Left colon (tissue), 2 donors: ENCODE measurements at regions not wholly inside any gene's neighbourhood (a gene's known extent, or its start where the extent isn't known, plus 50 kb on each side); places are given as distances from the start of the nearest gene placed in this dataset.

Experiments
- ATAC-seq: fragments of 200-7000 bp; cut with Tn5 transposase; one replicate; pipeline ENCODE4 v1.9.1; 2020; ENCODE audit warnings: mild to moderate bottlenecking, moderate library complexity
- DNase-seq, 2 donors: peaks; one replicate each; pipeline ENCODE4 v3.0.0-alpha.2; 2020
- intact Hi-C, 2 donors: fragments of 100-400 bp; cut with DNase I in 1 of 2; cut with micrococcal nuclease in 1 of 2; formaldehyde crosslinking; loops; one replicate each; pipeline versions ENCODE4 v1.11.2 to v1.14.0; 2022; cut with DNase I, micrococcal nuclease
- donor health status: DM: no; HTN: no; CAD: no.
- donor health status: DM: yes; HTN: yes; CAD: no.

- DNase-seq (no peak), ATAC-seq (no peak)
- intact Hi-C loops = no loop called here
Measured at GRCh38 chr9:28563291-28563934, 990.1 kb upstream of the C9orf72 start.

- intact Hi-C loops = no loop called here
- DNase-seq (no peak), ATAC-seq (no peak)
Measured at GRCh38 chr9:28583832-28584231, 1010.6 kb upstream of the C9orf72 start.

GRCh38 chr9:28584542-28584941 lies 1011.3 kb upstream of the C9orf72 start:
- ATAC-seq (no peak), DNase-seq (no peak)
- intact Hi-C loops = no loop called here

- ATAC-seq = no peak
- no peak for DNase-seq
- intact Hi-C loops = no loop called here
Measured at GRCh38 chr9:28587052-28587451, 1013.8 kb upstream of the C9orf72 start.

- ATAC-seq (no peak), DNase-seq (no peak)
- intact Hi-C loops = no loop called here
Measured at GRCh38 chr9:28598408-28598807, 1025.1 kb upstream of the C9orf72 start.

- ATAC-seq = no peak
- DNase-seq = no peak
- intact Hi-C loops = no loop called here
Measured at GRCh38 chr9:28600226-28600625, 1026.9 kb upstream of the C9orf72 start.

GRCh38 chr9:28607843-28608242 lies 1034.6 kb upstream of the C9orf72 start:
- ATAC-seq (no peak), DNase-seq (no peak)
- intact Hi-C loops = no loop called here

GRCh38 chr9:28610339-28610738 lies 1037.1 kb upstream of the C9orf72 start:
- DNase-seq (no peak), ATAC-seq (no peak)
- intact Hi-C loops = no loop called here

- no peak for DNase-seq
- no peak for ATAC-seq
Measured at GRCh38 chr9:28616310-28616709, 1043.0 kb upstream of the C9orf72 start.

GRCh38 chr9:28620011-28620410 lies 1046.7 kb upstream of the C9orf72 start:
- DNase-seq (no peak), ATAC-seq (no peak)
- intact Hi-C loops = no loop called here

More at GRCh38 chr9:28616310-28616709, 1043.0 kb upstream of the C9orf72 start:
- intact Hi-C loops = no loop called here

- intact Hi-C loops = no loop called here
- DNase-seq = no peak
- no peak for ATAC-seq
Measured at GRCh38 chr9:28620661-28621060, 1047.4 kb upstream of the C9orf72 start.

- intact Hi-C loops = no loop called here
- ATAC-seq (no peak), DNase-seq (no peak)
Measured at GRCh38 chr9:28624771-28625170, 1051.5 kb upstream of the C9orf72 start.

- DNase-seq (no peak), ATAC-seq (no peak)
- intact Hi-C loops = no loop called here
Measured at GRCh38 chr9:28628031-28628430, 1054.8 kb upstream of the C9orf72 start.

- ATAC-seq (no peak), DNase-seq (no peak)
- intact Hi-C loops = no loop called here
Measured at GRCh38 chr9:28648723-28649122, 1075.4 kb upstream of the C9orf72 start.

- ATAC-seq (no peak), DNase-seq (no peak)
- intact Hi-C loops = no loop called here
Measured at GRCh38 chr9:28650327-28650726, 1077.0 kb upstream of the C9orf72 start.

GRCh38 chr9:28651050-28651722 lies 1077.9 kb upstream of the C9orf72 start:
- ATAC-seq = no peak
- intact Hi-C loops = no loop called here
- no peak for DNase-seq

GRCh38 chr9:28653216-28653615 lies 1079.9 kb upstream of the C9orf72 start:
- ATAC-seq (no peak), DNase-seq (no peak)
- intact Hi-C loops = no loop called here

- DNase-seq = no peak
- no peak for ATAC-seq
- intact Hi-C loops = no loop called here
Measured at GRCh38 chr9:28656727-28657126, 1083.4 kb upstream of the C9orf72 start.

GRCh38 chr9:28661853-28662252 lies 1088.6 kb upstream of the C9orf72 start:
- intact Hi-C loops = no loop called here
- ATAC-seq (no peak), DNase-seq (no peak)

- ATAC-seq = no peak
- intact Hi-C loops = no loop called here
- DNase-seq = no peak
Measured at GRCh38 chr9:28662675-28663074, 1089.4 kb upstream of the C9orf72 start.

GRCh38 chr9:28668158-28668557 lies 1094.9 kb upstream of the C9orf72 start:
- intact Hi-C loops = no loop called here
- ATAC-seq (no peak), DNase-seq (no peak)
